ENCODE measurements at regions not wholly inside any gene's neighbourhood (a gene's known extent, or its start where the extent isn't known, plus 50 kb on each side); places are given as distances from the start of the nearest gene placed in this dataset.

DNA sequence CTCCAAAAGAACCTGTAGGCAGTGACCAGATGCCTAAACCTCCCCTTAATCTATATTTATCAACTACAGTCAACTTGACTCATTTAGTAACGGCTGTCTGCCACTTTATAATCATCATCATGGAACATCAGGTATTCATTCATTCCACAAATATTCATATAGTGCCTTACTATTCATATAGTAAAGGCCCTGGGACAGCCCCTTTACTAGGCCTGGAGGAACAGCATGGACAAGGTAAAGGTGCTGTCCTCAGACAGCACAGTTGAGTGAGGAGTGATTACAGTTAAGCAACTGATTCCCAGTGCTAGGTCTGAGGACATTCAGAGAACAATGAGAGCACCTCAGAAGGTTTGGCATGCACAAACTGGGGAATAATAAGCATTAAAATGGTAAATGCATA is 346.5 kb upstream of the RORA start:
- H3K27me3 ChIP-seq (ENCODE audit: insufficient read depth, low read depth, severe bottlenecking) = no peaks in the 10 kb centered on the region
- DNase-seq = no peak

DNA sequence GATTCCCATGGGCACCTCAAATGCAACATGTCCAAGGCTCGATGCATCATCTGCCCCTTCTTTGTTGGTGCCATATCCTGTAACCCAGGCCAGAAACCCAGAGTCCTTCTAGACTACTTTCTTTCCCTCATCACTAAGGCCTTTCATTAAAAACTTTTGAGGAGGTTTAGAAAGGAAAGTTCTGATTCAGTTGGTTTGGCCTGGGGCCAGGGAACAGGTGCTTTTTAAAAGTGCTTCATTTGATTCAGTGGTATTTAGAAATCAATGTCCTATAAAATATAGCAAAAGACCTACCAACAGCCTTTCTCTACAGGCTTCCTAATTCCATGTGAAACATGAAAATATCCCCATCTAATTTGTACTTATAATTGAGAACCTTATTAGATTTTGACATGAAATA is 341.9 kb upstream of the RORA start:
- no peaks in the 10 kb centered on the region for H3K36me3 ChIP-seq
- H3K9me3 ChIP-seq (ENCODE audit: severe bottlenecking) = no peaks in the 10 kb centered on the region
- TF ChIP-seq, protein P1, sequence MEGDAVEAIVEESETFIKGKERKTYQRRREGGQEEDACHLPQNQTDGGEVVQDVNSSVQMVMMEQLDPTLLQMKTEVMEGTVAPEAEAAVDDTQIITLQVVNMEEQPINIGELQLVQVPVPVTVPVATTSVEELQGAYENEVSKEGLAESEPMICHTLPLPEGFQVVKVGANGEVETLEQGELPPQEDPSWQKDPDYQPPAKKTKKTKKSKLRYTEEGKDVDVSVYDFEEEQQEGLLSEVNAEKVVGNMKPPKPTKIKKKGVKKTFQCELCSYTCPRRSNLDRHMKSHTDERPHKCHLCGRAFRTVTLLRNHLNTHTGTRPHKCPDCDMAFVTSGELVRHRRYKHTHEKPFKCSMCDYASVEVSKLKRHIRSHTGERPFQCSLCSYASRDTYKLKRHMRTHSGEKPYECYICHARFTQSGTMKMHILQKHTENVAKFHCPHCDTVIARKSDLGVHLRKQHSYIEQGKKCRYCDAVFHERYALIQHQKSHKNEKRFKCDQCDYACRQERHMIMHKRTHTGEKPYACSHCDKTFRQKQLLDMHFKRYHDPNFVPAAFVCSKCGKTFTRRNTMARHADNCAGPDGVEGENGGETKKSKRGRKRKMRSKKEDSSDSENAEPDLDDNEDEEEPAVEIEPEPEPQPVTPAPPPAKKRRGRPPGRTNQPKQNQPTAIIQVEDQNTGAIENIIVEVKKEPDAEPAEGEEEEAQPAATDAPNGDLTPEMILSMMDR (IDR thresholded peaks at IDR 0.05; ENCODE audit: low read depth, low read length) = no peak
- H3K27ac ChIP-seq = no peak overlapping the region
- no peak overlapping the region for H3K4me3 ChIP-seq (ENCODE audit: low read depth, low read length)
- no peaks in the 10 kb centered on the region for H3K27me3 ChIP-seq (ENCODE audit: insufficient read depth, low read depth, severe bottlenecking)
- DNase-seq = no peak

More for the DNA sequence above, 346.5 kb upstream of the RORA start:
- no peak overlapping the region for H3K27ac ChIP-seq
- no peaks in the 10 kb centered on the region for H3K36me3 ChIP-seq
- TF ChIP-seq, protein P1 (IDR thresholded peaks at IDR 0.05; ENCODE audit: low read depth, low read length) = no peak
- no peaks in the 10 kb centered on the region for H3K9me3 ChIP-seq (ENCODE audit: severe bottlenecking)
- no peak overlapping the region for H3K4me3 ChIP-seq (ENCODE audit: low read depth, low read length)

DNA sequence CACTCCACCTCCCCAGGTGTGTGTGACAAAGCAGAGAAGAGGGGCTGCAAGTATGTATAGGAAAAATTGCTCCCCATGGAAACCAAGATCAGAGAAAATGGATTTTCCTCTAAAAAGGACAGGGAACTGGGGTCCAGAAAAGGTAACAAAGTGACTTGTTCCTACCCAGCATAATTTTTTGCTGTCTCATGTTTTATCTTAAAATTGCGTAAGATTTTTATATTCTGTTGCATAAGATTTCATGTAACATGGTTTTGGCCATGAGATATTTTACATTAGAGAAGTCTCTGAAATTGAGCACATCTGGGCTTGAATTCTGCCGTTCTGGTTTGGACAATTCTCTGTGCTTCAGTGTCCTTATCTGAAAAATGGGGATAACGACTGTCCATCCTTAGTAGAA is 335.7 kb upstream of the RORA start:
- Histone ChIP-seq H3K27me3 (ENCODE audit: insufficient read depth, low read depth, severe bottlenecking) (no peaks in the 10 kb centered on the region), H3K4me3 (ENCODE audit: low read depth, low read length) (no peak overlapping the region), H3K27ac (no peak overlapping the region), H3K36me3 (no peaks in the 10 kb centered on the region), H3K9me3 (ENCODE audit: severe bottlenecking) (no peaks in the 10 kb centered on the region)
- TF ChIP-seq, protein P1 (IDR thresholded peaks at IDR 0.05; ENCODE audit: low read depth, low read length) = no peak
- no peak for DNase-seq

DNA sequence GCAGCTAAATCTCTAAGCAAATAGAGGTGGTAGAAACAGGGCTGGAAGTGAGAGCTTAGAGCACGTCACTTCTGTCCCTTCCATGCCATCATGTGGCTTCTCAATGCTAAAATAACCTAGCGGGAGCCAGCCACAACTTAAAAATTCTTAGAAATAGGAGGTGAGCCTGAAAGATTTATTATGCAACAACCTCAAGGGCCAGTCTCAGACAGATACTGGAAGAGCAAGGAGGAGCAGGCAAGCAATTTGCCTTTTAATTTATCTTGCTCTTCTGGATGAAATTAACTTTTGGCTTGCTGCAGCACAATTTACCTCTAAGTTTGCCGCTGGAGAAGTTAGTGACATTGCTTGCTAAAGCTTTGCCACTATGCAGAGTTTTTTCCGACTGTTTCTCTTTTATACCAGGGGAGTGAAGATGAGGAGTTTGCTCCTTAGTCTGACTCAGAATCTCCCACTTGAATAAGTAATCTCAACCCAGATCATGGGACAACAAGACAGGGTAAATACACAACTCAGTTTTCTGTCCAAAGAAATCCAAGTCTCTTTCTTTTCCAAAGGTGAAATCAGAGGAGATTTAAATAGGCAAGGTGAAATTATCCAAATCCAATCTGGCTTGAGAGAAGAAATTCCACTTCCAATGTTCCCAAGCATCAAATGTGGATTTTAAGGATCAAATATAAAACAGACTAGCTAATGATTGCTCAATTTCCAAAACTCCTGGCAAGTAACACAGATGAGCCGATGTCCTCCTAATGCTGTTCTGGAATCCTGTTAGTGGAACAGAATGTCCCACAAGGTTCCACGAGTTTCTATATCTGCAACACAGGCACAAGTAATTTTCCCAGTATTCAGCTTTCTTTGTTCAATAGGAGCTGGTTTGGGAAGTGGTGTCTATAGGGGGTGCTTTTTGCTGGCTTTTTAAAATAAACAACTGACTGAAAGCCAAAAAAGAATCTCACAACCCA is 329.4 kb upstream of the RORA start:
- TF ChIP-seq, protein P1 (IDR thresholded peaks at IDR 0.05; ENCODE audit: low read depth, low read length) = no peak
- Histone ChIP-seq H3K9me3 (ENCODE audit: severe bottlenecking) (peaks cover 2% of the 10 kb centered on the region), H3K4me3 (ENCODE audit: low read depth, low read length) (no peak overlapping the region), H3K27ac (no peak overlapping the region), H3K36me3 (no peaks in the 10 kb centered on the region), H3K27me3 (ENCODE audit: insufficient read depth, low read depth, severe bottlenecking) (no peaks in the 10 kb centered on the region)
- no peak for DNase-seq

DNA sequence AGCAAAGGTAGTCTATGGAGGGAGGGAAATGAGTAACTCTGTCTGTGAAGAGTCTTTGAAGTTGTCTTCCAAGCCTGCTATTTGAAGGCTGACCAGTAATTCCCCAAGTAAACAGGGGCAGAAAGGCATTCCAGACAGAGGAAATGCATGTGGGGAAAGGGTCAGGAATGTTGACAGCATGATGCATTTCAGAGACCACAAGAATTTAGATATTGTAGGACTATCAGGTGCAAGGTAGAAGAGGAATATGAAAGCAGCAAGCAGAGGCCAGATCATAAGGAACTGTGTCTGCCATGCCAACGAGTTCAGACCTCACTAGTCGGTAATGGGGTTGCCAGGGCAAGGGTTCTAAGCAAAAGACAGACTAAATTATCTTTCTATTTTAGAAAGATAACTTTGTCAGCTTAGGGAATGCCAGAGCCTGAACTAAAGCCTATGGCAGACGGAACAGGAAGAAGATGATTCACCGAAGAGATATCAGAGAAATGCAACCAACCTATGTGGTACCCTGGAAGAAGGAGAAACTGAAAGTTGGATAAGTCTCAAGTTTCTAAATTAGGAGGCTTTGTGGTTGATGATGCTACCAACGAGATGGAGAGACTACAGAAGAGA is 327.0 kb upstream of the RORA start:
- no peak overlapping the region for H3K27ac ChIP-seq
- TF ChIP-seq, protein P1 (IDR thresholded peaks at IDR 0.05; ENCODE audit: low read depth, low read length) = no peak
- DNase-seq = no peak
- peaks cover 2% of the 10 kb centered on the region for H3K9me3 ChIP-seq (ENCODE audit: severe bottlenecking)
- H3K27me3 ChIP-seq (ENCODE audit: insufficient read depth, low read depth, severe bottlenecking) = no peaks in the 10 kb centered on the region
- H3K4me3 ChIP-seq (ENCODE audit: low read depth, low read length) = no peak overlapping the region
- H3K36me3 ChIP-seq = no peaks in the 10 kb centered on the region

All from WERI-Rb-1 (cell line).